Mucosa of stomach (tissue), 1 donor: ENCODE measurements at regions not wholly inside any gene's neighbourhood (a gene's known extent, or its start where the extent isn't known, plus 50 kb on each side); places are given as distances from the start of the nearest gene placed in this dataset.

ENCODE experiments used
- H3K27me3 ChIP-seq: one replicate; pipeline ENCODE4 v1.7.0; 2013; ENCODE audit warnings: mild to moderate bottlenecking, low read length; ENCODE audit not compliant: control insufficient read depth, insufficient read depth
- H3K36me3 ChIP-seq: one replicate; pipeline ENCODE4 v1.7.0; 2013; ENCODE audit warnings: low read length; ENCODE audit not compliant: control insufficient read depth, insufficient read depth
- H3K4me1 ChIP-seq: one replicate; pipeline ENCODE4 v1.7.0; 2013; ENCODE audit warnings: mild to moderate bottlenecking, low read length; ENCODE audit not compliant: control insufficient read depth, insufficient read depth
- H3K4me3 ChIP-seq: one replicate; pipeline ENCODE4 v1.7.0; 2013; ENCODE audit warnings: low read length
- H3K9ac ChIP-seq: one replicate; pipeline ENCODE4 v1.7.0; 2013; ENCODE audit warnings: mild to moderate bottlenecking, low read length, moderate library complexity
- H3K9me3 ChIP-seq: one replicate; pipeline ENCODE4 v1.7.0; 2013; ENCODE audit warnings: mild to moderate bottlenecking, low read length, moderate library complexity; ENCODE audit not compliant: control insufficient read depth
- donor health status: Pancreatic carcinoma.

DNA sequence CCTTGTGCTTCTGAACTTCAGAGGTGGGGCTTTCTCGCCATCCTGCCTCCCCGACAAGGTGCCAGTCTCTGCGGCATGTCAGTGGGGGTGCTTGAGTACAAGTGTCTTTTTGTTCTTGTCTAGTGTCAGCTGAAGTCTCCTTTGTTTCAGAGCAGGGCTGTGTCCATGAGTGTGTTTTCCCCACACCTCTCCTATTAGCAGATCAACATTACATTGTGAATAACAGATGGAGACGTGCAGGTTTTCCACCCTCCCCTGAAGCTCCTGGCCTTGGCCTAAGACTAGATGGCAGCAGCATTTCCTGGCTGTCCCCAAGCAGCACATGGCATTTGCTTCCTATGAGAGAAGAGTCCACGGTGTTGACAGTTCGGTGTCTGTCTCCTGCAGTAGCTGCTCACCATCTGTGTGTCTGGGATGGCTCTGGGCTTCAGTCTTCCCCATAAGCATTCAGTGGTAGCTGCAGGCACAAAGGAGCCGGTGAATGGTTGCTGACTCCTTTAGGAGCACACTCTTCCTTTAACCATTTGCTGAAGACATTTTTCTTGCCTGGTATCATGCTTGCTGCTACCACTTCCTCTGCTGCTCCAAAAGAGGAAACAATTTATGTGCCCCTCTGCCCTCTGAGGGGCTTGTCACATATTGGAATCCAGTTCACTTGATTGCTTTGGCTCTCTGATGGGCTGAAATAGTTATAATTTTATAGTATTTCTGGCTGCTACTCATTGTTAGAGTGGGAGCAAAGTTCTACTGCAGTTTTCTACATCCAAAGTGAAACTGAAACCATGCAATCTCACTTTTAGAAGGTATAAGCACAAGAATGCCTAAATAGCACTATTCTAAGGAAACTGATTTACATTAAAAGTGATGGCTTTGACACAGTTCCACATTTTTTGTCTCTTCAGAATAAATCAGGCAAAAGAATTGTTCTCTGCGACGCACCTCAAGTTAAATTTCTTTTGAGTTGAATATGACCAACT, 913.0 kb downstream of the C6orf118 start:
- H3K4me3 ChIP-seq: no peak overlapping the region
- no peaks in the 10 kb centered on the region for H3K9me3 ChIP-seq
- peak overlapping the region; percentile 24 for H3K9ac ChIP-seq
- H3K36me3 ChIP-seq: no peaks in the 10 kb centered on the region
- no peaks in the 10 kb centered on the region for H3K27me3 ChIP-seq
- peaks cover 6% of the 10 kb centered on the region for H3K4me1 ChIP-seq

DNA sequence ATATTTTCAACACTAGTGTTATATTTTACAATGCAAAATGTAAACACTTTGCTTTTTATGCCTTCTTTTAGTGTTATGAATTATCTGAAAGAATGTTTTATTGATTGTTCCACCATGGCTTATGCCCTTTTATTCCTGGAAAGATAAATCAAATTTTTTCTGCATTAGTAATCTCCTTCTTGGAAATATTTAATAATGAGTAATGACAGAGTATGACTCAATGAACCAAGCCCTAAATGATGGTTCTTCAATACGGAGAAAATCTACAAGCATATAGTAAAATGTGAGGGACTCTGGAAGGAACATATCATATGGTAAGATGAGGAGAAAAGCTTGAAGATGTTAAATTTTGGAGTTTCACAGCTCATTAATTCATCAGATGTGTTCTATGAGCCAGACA, 929.6 kb downstream of the C6orf118 start:
- Histone ChIP-seq H3K27me3 (no peaks in the 10 kb centered on the region), H3K4me1 (peaks cover 3% of the 10 kb centered on the region), H3K9ac (no peak overlapping the region), H3K4me3 (no peak overlapping the region), H3K9me3 (no peaks in the 10 kb centered on the region), H3K36me3 (no peaks in the 10 kb centered on the region)

DNA sequence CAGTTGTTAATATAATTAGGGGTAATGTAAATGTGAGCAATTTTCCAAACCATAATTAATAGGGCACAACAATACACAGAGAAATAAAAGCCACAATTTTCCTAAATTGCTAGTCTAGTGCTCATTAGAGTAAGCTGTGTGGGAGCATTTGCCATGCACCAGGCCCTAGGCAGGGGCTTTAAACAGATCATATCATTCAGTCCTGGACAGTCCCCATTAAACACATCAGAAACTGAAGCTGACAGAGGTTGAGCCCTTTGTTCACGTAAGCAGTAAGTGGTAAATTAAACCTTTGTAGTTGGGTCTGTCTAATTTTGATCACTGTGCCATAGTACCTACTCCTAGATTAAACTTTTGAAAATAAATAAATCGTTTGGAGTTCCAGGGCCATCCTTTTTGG, 931.1 kb downstream of the C6orf118 start:
- Histone ChIP-seq H3K9ac (no peak overlapping the region), H3K4me3 (no peak overlapping the region), H3K36me3 (no peaks in the 10 kb centered on the region), H3K4me1 (peaks cover 3% of the 10 kb centered on the region), H3K9me3 (no peaks in the 10 kb centered on the region), H3K27me3 (no peaks in the 10 kb centered on the region)

DNA sequence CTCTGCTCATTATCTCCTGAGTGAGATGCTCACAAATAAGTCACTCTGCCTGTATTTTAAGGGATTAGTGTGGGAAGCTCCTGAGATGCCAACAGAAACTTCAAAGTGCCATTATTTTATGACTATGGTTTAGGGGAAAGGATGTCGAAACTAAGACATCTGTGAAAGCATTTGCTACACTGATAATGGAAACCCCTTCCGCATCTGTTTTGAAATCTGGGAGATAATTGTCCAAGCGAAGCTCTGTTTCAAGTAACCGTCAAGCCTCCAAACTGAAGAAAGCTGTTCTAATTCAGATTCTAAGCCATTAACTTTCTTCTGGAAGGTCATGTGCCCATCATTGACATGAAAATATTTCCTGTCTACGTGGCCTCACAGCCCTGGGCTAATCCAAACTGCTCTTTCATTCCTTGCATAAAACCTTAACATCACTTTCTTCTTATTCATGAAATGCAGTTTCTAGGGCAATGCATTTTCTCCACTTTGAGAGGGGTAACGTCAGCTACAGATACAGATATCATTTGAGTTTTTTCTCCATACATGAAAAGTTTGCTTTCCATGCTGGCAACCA, 932.0 kb downstream of the C6orf118 start:
- H3K9me3 ChIP-seq: no peaks in the 10 kb centered on the region
- H3K4me1 ChIP-seq: peaks cover 3% of the 10 kb centered on the region
- no peaks in the 10 kb centered on the region for H3K27me3 ChIP-seq
- H3K4me3 ChIP-seq: no peak overlapping the region
- no peak overlapping the region for H3K9ac ChIP-seq
- no peaks in the 10 kb centered on the region for H3K36me3 ChIP-seq

DNA sequence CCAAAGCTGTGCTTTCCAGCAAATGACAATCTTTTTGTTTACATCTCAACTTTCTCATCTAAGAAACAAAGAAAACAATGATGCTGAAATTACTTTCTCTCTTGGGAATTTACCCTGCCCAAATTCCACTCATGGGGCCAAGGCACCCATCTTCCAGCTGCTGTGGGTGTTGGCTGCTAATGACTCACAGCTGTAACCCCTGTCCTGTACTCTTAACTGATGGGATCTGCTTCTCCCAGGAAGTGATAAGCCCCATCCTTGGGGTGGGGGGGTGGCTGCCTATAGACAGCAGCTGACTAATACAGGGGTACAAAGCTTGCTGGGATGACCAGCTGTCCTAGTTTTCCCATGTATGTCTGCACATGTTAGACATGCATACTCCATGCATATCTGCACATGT, 938.6 kb downstream of the C6orf118 start:
- Histone ChIP-seq H3K9ac (no peak overlapping the region), H3K9me3 (no peaks in the 10 kb centered on the region), H3K4me1 (no peaks in the 10 kb centered on the region), H3K27me3 (no peaks in the 10 kb centered on the region), H3K36me3 (no peaks in the 10 kb centered on the region), H3K4me3 (no peak overlapping the region)

DNA sequence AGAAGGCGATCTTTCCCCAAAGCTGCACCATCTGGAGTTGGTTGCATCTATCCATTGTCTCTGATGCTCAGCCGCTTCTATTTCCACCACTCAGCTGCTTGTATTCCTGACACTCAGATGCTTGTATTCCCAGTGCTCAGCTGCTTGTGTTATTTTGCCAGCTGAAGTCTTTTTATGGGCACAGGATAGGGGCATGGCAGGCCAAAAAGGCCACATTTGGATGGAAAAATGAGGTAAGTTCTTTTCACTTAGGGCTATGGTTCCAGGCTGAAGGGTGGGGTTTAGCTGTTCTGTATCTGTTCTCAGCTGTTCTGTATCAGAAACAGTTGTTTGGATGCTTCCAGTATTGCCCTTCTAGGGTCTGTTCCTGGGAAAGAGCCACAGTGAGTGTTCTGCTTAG, 944.9 kb downstream of the QKI start:
- Histone ChIP-seq H3K9ac (no peak overlapping the region), H3K9me3 (no peaks in the 10 kb centered on the region), H3K4me3 (no peak overlapping the region), H3K4me1 (peaks cover 3% of the 10 kb centered on the region), H3K27me3 (no peaks in the 10 kb centered on the region), H3K36me3 (no peaks in the 10 kb centered on the region)

DNA sequence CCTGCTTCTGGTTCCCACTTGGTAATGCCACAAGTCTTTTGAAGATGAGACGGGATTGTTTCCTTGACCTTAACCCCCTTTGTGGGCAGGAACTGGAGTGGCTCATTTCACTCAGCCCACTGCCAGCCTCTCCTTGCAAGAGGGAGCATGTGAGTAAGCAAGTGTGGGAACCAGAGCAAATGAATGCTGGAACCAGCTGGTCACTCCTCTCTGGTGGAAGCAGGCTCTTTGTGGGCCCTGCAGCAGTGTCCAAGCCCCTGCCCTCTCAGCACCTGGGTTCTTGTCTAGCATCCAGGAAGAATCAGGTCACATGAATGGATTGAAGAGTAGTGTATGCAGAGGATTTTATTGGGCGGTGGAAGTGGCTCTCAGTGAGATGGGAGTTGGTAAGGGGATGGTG, 944.5 kb downstream of the QKI start:
- H3K4me1 ChIP-seq: peaks cover 3% of the 10 kb centered on the region
- H3K9me3 ChIP-seq: no peaks in the 10 kb centered on the region
- no peak overlapping the region for H3K4me3 ChIP-seq

DNA sequence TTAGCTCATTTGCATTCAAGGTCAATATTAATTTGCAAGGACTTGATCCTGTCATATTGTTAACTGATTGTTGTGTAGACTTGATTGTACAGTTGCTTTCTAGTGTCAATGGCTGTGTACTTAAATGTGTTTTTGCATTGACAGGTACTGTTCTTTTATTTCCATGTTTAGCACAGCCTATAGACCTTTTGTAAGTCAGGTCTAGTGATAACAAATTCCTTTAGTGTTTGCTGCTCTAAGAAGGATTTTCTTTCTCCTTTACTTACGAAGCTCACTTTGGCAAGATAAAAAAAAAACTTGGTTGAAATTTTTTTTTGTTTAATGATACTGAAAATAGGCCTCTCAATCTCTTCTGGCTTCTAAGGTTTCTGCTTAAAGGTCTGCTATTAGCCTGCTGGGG, 942.3 kb downstream of the QKI start:
- Histone ChIP-seq H3K27me3 (no peaks in the 10 kb centered on the region), H3K36me3 (no peaks in the 10 kb centered on the region), H3K4me3 (no peak overlapping the region), H3K9ac (no peak overlapping the region), H3K4me1 (peaks cover 3% of the 10 kb centered on the region), H3K9me3 (no peaks in the 10 kb centered on the region)

More for the DNA sequence above, 944.5 kb downstream of the QKI start:
- H3K27me3 ChIP-seq: no peaks in the 10 kb centered on the region
- H3K9ac ChIP-seq: no peak overlapping the region
- no peaks in the 10 kb centered on the region for H3K36me3 ChIP-seq

DNA sequence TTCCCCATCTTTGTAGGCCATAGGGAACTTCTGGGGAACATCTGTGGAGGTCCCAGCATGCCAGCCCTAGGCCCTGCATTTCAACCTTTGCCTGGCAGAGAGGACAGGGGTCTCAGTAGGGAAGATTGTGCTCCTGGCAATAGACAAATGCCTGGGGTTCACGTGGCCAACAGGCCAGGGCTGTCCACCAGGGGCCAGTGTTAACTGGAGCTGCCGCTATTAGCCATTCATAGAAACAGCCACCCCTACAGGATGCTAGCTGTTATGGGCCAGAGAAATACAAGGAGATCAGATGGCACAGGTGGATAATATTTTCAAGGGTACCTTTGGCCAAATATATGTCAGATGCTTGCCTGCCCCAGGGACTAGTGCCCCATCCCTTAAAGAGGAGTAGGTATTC, 932.9 kb downstream of the QKI start:
- Histone ChIP-seq H3K4me1 (no peaks in the 10 kb centered on the region), H3K9ac (no peak overlapping the region), H3K4me3 (no peak overlapping the region), H3K36me3 (no peaks in the 10 kb centered on the region), H3K27me3 (no peaks in the 10 kb centered on the region), H3K9me3 (no peaks in the 10 kb centered on the region)

DNA sequence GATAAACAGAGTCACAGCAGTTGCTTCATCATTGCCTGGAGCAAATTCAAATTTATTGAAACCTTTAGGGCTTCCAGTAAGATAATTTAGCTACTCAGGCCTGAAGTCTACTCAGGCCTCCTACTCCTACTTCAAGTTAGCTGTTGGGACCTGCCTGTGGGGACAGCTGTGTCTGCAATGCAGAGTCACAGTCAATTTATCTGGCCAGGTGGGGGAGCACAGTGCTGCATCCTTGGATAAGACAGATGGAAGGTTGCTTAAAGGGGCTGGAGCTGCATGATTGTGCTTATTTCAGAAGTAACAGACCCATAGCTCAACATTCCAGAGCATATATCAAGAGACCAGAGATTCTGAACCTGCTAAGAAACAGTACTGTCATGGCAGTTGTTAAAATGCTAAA, 932.1 kb downstream of the QKI start:
- H3K4me3 ChIP-seq: no peak overlapping the region
- H3K4me1 ChIP-seq: no peaks in the 10 kb centered on the region
- no peaks in the 10 kb centered on the region for H3K9me3 ChIP-seq
- no peaks in the 10 kb centered on the region for H3K27me3 ChIP-seq
- no peaks in the 10 kb centered on the region for H3K36me3 ChIP-seq
- no peak overlapping the region for H3K9ac ChIP-seq

DNA sequence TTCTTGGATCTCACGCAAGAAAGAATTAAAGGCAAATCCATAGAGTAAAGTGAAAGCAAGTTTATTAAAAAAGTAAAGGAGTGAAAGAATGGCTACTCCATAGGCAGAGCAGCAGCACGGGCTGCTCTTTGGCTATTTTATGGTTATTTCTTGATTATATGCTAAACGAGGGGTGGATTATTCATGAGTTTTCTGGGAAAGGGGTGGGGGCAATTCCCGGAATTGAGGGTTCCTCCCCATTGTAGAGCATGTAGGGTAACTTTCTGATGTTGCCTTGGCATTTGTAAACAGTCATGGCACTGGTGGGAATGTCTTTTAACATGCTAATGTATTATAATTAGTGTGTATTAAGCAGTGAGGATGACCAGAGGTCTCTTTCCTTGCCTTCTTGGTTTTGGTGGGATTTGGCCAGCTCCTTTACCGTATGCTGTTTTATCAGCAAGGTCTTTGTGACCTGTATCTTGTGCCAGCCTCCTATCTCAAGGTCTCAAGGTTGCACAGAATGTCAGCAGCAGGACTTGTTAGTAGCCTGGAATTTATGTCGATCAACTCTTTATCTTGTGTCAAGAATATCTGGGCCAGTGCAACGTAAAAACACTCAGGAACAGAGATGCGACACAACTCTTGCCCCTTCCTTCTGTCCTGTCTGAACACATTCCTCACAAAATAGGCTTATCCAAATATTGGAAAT, 931.4 kb downstream of the QKI start:
- no peak overlapping the region for H3K4me3 ChIP-seq
- H3K27me3 ChIP-seq: no peaks in the 10 kb centered on the region
- H3K9ac ChIP-seq: no peak overlapping the region
- H3K4me1 ChIP-seq: no peaks in the 10 kb centered on the region
- H3K36me3 ChIP-seq: no peaks in the 10 kb centered on the region
- H3K9me3 ChIP-seq: no peaks in the 10 kb centered on the region

DNA sequence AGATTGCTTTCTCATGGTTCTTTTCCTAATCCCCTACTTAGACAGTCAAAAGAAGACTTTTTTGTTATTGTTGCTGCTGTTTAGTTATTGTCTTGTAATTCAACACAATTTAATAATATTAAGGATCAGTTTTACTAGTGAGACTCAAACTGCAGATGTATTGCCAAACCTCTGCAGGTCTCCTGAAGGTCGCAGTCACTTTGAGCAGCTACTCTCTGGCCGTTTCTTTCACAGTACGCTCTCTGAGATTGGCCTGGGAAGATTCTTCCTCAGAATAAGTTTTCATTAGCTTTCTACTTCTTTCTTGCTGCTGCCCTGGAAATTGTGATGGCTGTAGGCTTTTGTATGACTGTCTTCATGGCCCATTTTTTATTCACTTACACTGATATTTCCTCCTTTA, 930.8 kb downstream of the QKI start:
- Histone ChIP-seq H3K9me3 (no peaks in the 10 kb centered on the region), H3K27me3 (no peaks in the 10 kb centered on the region), H3K4me3 (no peak overlapping the region), H3K4me1 (no peaks in the 10 kb centered on the region), H3K36me3 (no peaks in the 10 kb centered on the region), H3K9ac (no peak overlapping the region)
